Choroid plexus epithelial cell (primary cell): ENCODE measurements at regions not wholly inside any gene's neighbourhood (a gene's known extent, or its start where the extent isn't known, plus 50 kb on each side); places are given as distances from the start of the nearest gene placed in this dataset.

ENCODE experiments used
- DNase-seq: peaks from one replicate; pipeline ENCODE4 v3.0.0-alpha.2; 2010; ENCODE audit warnings: low read depth
- H3K4me3 ChIP-seq: 2 replicates; pipeline ENCODE4 v1.5.1; 2011; ENCODE audit warnings: low read depth, mild to moderate bottlenecking, control low read depth, low read length, moderate library complexity
- TF ChIP-seq, protein P1 (sequence below): conservative IDR thresholded peaks from 2 replicates; pipeline ENCODE4 v1.5.1; 2011; ENCODE audit warnings: low read depth, mild to moderate bottlenecking, control low read depth, inconsistent platforms, low read length, moderate library complexity

- TF ChIP-seq, protein P1, sequence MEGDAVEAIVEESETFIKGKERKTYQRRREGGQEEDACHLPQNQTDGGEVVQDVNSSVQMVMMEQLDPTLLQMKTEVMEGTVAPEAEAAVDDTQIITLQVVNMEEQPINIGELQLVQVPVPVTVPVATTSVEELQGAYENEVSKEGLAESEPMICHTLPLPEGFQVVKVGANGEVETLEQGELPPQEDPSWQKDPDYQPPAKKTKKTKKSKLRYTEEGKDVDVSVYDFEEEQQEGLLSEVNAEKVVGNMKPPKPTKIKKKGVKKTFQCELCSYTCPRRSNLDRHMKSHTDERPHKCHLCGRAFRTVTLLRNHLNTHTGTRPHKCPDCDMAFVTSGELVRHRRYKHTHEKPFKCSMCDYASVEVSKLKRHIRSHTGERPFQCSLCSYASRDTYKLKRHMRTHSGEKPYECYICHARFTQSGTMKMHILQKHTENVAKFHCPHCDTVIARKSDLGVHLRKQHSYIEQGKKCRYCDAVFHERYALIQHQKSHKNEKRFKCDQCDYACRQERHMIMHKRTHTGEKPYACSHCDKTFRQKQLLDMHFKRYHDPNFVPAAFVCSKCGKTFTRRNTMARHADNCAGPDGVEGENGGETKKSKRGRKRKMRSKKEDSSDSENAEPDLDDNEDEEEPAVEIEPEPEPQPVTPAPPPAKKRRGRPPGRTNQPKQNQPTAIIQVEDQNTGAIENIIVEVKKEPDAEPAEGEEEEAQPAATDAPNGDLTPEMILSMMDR: no peak
- DNase-seq: peak; percentile 86
- H3K4me3 ChIP-seq: no peak overlapping the region
These were observed 154.9 kb upstream of the ITGB1 start for GRCh38 chr10:33112831-33113455.

GRCh38 chr10:33111488-33112051 lies 153.5 kb upstream of the ITGB1 start:
- TF ChIP-seq, protein P1: no peak
- no peak overlapping the region for H3K4me3 ChIP-seq
- DNase-seq: no peak

DNA sequence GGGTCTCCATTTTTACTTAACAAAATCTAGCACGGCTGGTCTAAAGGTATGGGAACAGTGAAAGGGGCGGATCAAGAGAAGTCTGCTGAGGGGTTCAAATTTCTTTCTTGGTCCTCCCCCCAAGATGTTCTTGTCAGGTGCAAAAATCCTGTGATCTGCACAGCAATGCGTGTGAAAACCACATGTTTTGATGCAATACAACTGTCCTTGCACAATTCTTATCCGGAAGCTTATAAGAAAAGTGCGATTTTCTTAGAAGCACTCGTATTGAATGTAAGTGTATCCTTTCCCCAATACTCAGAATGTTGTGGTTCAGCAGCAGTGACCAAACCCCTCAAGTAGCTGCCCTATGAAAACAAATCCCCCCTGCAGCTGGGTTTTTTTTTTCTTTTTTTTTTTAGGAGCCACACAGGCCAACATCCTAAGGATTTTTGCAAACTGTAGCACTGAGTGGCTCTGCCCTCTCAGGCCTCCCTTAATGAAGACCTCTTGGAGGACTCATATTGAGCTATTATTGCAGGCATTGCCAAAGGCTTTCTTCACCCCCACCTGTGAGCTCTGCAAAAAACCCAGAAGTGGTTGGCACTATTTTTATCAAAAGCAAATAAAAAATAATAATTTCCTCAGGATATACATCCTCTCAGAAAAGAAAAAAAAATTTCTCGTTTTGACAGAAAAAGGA lies 151.9 kb upstream of the ITGB1 start:
- DNase-seq: peak; percentile 52
- no peak overlapping the region for H3K4me3 ChIP-seq
- TF ChIP-seq, protein P1: no peak

GRCh38 chr10:33109384-33109783 lies 151.4 kb upstream of the ITGB1 start:
- TF ChIP-seq, protein P1: no peak
- H3K4me3 ChIP-seq: no peak overlapping the region

GRCh38 chr10:33107953-33108352 lies 149.9 kb upstream of the ITGB1 start:
- TF ChIP-seq, protein P1: no peak
- no peak overlapping the region for H3K4me3 ChIP-seq
- no peak for DNase-seq

More at GRCh38 chr10:33109384-33109783, 151.4 kb upstream of the ITGB1 start:
- peak; percentile 12 for DNase-seq

GRCh38 chr10:33106767-33107166 lies 148.7 kb upstream of the ITGB1 start:
- no peak for DNase-seq
- TF ChIP-seq, protein P1: no peak
- no peak overlapping the region for H3K4me3 ChIP-seq
